ENCODE measurements at regions not wholly inside any gene's neighbourhood (a gene's known extent, or its start where the extent isn't known, plus 50 kb on each side); places are given as distances from the start of the nearest gene placed in this dataset.

DNA sequence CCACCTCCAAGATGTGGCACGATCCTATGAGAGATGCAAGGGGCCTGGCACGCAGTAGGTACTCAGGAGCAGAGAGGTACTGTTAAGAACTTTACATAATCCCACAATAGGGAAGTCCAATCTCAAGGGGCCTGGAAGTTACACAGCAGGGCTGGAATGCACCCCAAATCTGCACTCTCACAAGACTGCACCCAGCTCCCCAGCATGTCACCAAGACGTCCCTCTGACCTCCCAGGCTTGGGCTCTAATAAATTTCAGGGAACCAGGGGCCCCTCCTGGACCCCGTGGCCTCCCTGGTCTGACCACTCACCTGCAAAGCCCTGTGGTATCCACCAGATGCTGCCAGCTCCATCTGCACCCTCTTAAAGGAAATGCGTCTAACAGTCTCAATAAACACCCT lies 94.9 kb downstream of the OAT start:
- H3K36me3 Mint-ChIP-seq (ENCODE audit: insufficient read depth, unreplicated experiment), result no peaks in the 10 kb centered on the region
- intact Hi-C loops (cut with micrococcal nuclease; ENCODE audit: unreplicated experiment), result no loop called here
- no peaks in the 10 kb centered on the region for H3K4me1 ChIP-seq
- H3K27me3 ChIP-seq (replicated peaks; ENCODE audit: control insufficient read depth, insufficient read depth, low read length), result no peaks in the 10 kb centered on the region
- H3K9me3 Mint-ChIP-seq (ENCODE audit: unreplicated experiment), result no peaks in the 10 kb centered on the region
- DNase-seq, result no peak
- no peak for TF ChIP-seq CTCF (IDR thresholded peaks at IDR 0.05; ENCODE audit: insufficient read depth in 1 of 2, low read depth in 1 of 2, low read length in 1 of 2, severe bottlenecking in 1 of 2, unreplicated experiment in 1 of 2)
- CTCF ChIA-PET, result no interaction called here
- H3K4me3 ChIP-seq (ENCODE audit: low read depth, low read length), result no peak overlapping the region
- no peak overlapping the region for H3K27ac Mint-ChIP-seq (ENCODE audit: unreplicated experiment)
- peaks cover 4% of the 10 kb centered on the region for H3K27me3 Mint-ChIP-seq (ENCODE audit: insufficient read depth, unreplicated experiment)
- no TSS peak for BruUV-seq (replicated peaks)
- H3K4me1 Mint-ChIP-seq (ENCODE audit: low read depth, unreplicated experiment), result no peaks in the 10 kb centered on the region
- no peak overlapping the region for H3K4me3 Mint-ChIP-seq (ENCODE audit: unreplicated experiment)
- no peaks in the 10 kb centered on the region for H3K9me3 ChIP-seq
- POLR2A ChIA-PET, result no interaction called here
- H3K36me3 ChIP-seq (ENCODE audit: control insufficient read depth, insufficient read depth, low read length), result no peaks in the 10 kb centered on the region

DNA sequence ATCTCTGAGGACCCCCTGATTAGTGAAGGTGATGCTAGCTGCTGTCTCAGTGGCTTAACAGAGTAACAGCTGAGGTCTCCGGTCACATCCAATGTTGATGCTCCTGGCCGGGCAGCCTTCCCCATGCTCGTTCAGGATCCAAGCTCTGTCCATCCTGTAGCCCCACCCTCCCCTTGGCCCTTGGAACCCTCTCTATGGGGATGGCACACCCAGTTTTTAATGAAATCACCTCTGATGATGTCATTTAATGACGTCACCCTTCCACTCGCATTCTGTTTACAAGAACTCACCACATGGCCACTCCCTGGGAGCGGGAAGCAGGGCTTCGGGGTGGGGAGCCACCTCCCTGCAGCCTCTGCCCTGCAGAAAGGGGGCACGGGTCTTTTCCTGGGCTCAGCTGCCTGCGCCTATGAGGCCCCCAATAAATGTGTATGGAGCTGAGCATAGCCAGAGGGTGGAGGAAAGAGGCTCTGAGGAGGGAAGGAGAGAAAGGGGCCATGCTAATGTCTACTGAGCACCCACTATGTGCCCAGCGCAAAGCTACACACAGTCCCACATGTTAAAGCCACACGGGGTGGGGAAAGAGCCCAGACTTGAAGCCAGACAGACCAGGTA lies 95.5 kb downstream of the OAT start:
- no peaks in the 10 kb centered on the region for H3K36me3 ChIP-seq (ENCODE audit: control insufficient read depth, insufficient read depth, low read length)
- Mint-ChIP-seq H3K27me3 (ENCODE audit: insufficient read depth, unreplicated experiment) (peaks cover 4% of the 10 kb centered on the region), H3K4me1 (ENCODE audit: low read depth, unreplicated experiment) (no peaks in the 10 kb centered on the region), H3K9me3 (ENCODE audit: unreplicated experiment) (no peaks in the 10 kb centered on the region), H3K36me3 (ENCODE audit: insufficient read depth, unreplicated experiment) (no peaks in the 10 kb centered on the region), H3K4me3 (ENCODE audit: unreplicated experiment) (no peak overlapping the region), H3K27ac (ENCODE audit: unreplicated experiment) (no peak overlapping the region)
- H3K4me1 ChIP-seq, result no peaks in the 10 kb centered on the region
- POLR2A ChIA-PET, result no interaction called here
- H3K4me3 ChIP-seq (ENCODE audit: low read depth, low read length), result no peak overlapping the region
- H3K27me3 ChIP-seq (replicated peaks; ENCODE audit: control insufficient read depth, insufficient read depth, low read length), result no peaks in the 10 kb centered on the region; the same call in 1 of the 2 replicates
- no peak for DNase-seq
- TF ChIP-seq CTCF (IDR thresholded peaks at IDR 0.05; ENCODE audit: insufficient read depth in 1 of 2, low read depth in 1 of 2, low read length in 1 of 2, severe bottlenecking in 1 of 2, unreplicated experiment in 1 of 2), result no peak
- intact Hi-C loops (cut with micrococcal nuclease; ENCODE audit: unreplicated experiment), result no loop called here
- H3K9me3 ChIP-seq, result no peaks in the 10 kb centered on the region
- no TSS peak for BruUV-seq (replicated peaks)
- CTCF ChIA-PET, result interaction anchor here (0.6 kb wide), 1 partner anchor 12 kb away, joined by 3 read pairs; no protein-coding TSS in a partner anchor

DNA sequence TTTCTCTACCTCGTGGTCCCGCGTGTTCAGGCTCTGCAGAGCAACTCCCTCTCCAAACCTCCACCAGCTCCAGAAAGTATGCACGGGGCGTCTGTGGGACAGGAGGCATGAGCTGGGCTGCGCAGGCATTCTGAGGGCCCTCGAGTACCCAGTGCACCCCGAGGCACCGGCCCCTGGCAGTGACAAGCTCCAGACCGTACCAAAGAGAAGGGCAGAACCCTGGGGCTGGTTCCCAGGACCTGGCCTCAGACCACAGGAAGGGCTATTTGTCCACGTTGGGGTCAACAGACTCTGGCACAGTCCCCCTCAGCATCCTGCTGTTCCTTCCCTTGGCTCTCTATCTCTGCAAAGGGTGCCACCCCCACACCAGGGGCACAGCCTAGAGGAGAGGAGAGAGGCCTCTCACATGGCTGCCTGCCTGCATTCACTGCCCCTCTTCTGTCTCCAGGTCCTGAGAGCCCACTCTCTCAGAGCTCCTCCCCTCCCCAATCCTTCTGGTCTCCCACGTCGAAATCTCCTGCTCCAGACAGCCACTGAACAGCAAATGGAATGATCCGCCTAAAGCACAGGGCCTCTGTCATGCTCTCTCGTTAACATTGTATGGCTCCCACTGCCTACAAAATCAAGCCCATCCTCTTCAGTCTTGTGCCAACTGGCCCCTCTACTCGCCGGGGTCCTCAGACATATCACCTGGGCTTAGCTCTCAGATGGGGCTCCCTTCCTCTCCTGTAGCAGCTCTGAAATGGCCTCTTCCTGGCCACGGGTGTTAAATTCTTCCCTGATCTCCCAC lies 96.3 kb downstream of the OAT start:
- H3K27me3 Mint-ChIP-seq (ENCODE audit: insufficient read depth, unreplicated experiment), result peaks cover 4% of the 10 kb centered on the region
- Histone ChIP-seq H3K36me3 (ENCODE audit: control insufficient read depth, insufficient read depth, low read length) (no peaks in the 10 kb centered on the region), H3K4me3 (ENCODE audit: low read depth, low read length) (no peak overlapping the region), H3K9me3 (no peaks in the 10 kb centered on the region), H3K4me1 (no peaks in the 10 kb centered on the region), H3K27me3 (replicated peaks; ENCODE audit: control insufficient read depth, insufficient read depth, low read length) (no peaks in the 10 kb centered on the region; the same call in 1 of the 2 replicates)
- H3K4me3 Mint-ChIP-seq (ENCODE audit: unreplicated experiment), result no peak overlapping the region
- POLR2A ChIA-PET, result no interaction called here
- DNase-seq, result peak in 1 of 2 experiments; percentile 21
- no peaks in the 10 kb centered on the region for H3K4me1 Mint-ChIP-seq (ENCODE audit: low read depth, unreplicated experiment)
- CTCF ChIA-PET, result interaction anchor here (0.6 kb wide), 1 partner anchor 12 kb away, joined by 3 read pairs; no protein-coding TSS in a partner anchor
- intact Hi-C loops (cut with micrococcal nuclease; ENCODE audit: unreplicated experiment), result no loop called here
- BruUV-seq (replicated peaks), result no TSS peak
- H3K27ac Mint-ChIP-seq (ENCODE audit: unreplicated experiment), result no peak overlapping the region
- no peak for TF ChIP-seq CTCF (IDR thresholded peaks at IDR 0.05; ENCODE audit: insufficient read depth in 1 of 2, low read depth in 1 of 2, low read length in 1 of 2, severe bottlenecking in 1 of 2, unreplicated experiment in 1 of 2)
- no peaks in the 10 kb centered on the region for H3K9me3 Mint-ChIP-seq (ENCODE audit: unreplicated experiment)
- H3K36me3 Mint-ChIP-seq (ENCODE audit: insufficient read depth, unreplicated experiment), result no peaks in the 10 kb centered on the region
